NCI-H69 (cell line): ENCODE measurements at regions not wholly inside any gene's neighbourhood (a gene's known extent, or its start where the extent isn't known, plus 50 kb on each side); places are given as distances from the start of the nearest gene placed in this dataset.

Source experiments
- DNase-seq: peaks from one replicate; lab custom pipeline; 2025; lab: John Stamatoyannopoulos, UW

DNA sequence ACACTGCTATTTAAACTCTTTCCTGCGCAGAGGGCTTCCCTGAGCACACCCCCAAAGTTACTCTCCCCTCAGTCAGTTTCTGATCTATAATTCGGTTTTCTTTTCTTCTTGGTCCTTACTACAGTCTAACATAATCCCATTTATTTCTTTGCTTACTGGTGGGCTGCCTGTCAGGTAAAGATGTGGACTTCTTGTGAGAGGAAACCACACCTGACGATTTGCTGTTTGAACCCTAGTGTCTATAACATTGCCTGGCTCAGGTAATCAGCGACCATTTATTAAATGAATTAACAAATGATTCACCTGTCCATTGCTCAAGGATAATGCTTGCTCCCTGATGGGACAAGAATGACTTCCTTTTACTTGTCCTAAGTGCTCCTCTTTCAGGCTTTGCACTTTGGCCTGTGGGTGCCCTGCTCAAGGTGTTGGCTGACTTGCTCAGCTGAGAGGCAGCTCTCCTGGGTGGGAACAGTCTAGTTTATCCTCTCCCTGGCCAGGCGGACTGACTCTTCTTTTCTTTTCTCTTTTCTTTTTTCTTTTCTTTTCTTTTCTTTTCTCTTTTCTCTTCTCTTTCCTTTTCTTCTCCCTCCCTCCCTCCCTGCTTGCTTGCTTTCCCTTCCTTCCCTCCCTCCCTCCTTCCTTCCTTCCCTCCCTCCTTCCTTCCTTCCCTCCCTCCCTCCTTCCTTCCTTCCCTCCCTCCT is 233.1 kb downstream of the BCAS1 start:
- no peak for DNase-seq

GRCh38 chr20:53834749-53835148 is 235.6 kb downstream of the BCAS1 start:
- no peak for DNase-seq

DNA sequence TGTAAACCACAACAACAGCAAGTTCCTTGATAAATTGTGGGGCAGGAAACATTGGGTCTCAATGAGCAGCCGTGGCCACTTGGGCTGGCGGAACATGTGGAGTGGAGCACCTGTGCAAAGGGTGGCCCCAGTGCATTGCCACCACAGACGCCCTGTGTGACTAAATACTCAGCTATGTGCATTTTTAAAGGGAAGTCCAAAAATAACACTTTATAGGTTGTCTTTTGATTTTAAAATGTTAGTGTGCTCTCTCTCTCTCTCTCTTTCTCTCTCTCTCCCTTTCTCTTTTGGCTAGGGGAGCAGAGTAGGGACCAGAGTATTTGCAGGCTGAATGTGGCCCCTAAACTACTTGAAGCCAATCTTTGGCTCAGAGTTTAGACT is 236.3 kb downstream of the BCAS1 start:
- DNase-seq: no peak

DNA sequence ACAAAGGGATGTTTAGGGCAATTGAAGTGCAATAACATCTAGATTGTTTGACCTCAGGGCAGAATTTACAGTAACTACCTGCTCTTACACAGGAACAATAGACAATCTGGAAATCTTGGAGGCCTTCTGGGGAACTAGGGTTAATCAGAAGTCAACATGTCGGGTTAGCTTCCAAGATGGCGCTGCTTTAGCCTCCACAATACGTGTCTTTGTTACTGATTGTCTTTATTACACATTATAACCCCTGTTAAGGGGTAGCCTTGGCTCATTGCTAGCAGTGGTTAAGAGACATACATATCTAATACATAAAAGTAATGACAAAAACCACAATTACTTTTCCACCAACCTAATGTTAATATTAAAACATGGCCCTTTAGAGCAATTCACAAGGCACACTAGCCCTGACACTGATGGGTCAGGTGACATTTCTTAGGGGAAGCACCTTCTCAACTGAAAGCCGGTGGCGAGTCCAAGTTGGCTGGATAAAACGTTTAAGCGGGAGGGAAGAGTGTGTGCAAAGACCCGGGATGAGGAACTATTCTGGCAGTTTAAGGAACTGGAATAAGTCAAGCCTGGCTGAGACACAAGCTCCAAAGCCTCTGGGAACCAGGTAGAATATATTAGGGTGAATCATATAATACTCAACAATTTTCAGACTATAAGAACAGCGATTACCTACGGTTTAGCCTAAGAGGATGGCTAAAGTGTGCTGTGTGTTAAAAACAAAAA is 236.9 kb downstream of the BCAS1 start:
- no peak for DNase-seq

DNA sequence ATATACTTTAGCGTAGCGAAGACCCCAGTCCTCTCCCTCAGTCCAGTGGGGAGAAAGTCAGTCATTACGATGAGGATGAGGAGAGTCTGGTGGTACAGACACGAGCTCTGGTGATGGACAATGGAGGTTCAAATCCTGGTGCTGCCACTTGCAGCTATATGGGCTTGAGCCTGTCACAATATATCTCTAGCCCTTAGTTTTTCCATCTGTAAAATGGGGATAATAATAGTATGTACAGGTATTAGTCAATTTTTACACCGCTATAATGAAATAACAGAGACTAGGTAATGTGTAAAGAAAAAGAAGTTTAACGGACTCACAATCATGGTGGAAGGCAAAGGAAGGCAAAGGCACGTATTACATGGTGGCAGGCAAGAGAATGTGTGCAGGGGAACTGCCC is 237.9 kb downstream of the BCAS1 start:
- no peak for DNase-seq

DNA sequence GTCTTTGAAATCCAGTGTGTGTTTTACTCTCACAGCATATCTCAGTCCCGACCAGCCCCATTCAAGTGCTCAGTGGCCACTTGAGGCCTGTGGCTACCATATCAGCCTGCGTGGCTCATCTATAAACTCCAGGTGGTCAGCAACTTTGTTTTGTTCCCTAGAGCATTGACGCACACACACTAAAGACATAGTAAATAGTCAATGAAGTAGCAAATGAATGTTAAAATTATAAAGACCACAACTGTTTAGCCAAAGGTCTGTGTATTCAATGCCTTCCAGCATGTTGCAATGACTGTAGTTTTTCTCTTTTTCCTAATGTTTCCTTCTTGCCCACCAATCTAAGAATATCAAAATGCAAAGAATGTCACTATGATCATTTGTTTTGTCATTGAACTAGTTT is 238.2 kb upstream of the ZNF217 start:
- no peak for DNase-seq

DNA sequence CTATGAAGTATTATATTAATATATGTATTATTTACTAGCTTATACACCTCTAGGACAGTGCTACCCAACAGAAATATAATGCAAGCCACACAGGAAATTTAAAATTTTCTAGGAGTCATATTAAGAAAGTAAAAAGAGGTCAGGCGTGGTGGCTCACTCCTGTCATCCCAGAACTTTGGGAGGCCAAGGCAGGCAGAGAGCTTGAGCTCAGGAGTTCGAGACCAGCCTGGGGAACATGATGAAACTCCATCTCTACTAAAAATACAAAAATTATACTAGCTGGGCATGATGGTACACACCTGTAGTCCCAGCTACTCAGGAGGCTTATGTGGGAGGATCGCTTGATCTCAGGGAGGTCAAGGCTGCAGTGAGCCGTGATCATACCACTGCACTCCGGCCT is 237.6 kb upstream of the ZNF217 start:
- no peak for DNase-seq

DNA sequence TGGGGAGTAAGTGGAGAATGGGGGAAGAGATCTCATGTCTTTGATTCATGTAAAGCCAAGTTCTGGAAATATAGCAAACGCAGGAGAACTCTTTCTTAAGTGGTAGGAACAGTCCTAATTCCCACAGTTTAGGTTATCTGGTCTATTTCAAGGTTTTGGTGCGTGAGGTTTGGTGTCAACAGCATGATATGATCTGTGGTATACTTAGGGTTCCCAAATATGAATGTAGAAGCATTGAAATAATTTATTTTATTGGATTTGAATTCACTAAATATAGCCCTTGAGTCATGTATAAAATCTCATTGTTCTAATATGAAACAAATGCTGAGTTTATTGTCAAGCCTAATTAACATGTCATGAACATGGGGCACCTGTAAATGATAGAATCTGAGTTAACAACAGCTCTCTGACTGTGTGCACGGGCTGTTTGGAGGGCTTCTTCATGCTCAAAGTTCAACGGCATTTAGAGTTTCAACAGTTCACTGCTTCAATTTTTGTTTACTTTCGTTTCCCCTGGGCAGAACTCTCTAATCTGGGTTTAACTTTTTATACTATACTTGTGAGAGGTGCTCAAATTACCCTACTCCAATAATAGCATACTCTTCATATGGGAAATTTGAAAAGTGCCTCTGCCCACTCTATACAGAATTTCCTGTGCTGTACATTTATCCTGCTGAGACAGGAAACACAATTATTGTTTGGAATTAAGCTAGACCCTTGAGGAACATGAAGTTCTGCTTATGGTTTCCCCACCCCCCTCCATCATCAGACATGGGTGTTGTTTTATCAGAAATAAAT is 236.3 kb upstream of the ZNF217 start:
- DNase-seq: no peak

DNA sequence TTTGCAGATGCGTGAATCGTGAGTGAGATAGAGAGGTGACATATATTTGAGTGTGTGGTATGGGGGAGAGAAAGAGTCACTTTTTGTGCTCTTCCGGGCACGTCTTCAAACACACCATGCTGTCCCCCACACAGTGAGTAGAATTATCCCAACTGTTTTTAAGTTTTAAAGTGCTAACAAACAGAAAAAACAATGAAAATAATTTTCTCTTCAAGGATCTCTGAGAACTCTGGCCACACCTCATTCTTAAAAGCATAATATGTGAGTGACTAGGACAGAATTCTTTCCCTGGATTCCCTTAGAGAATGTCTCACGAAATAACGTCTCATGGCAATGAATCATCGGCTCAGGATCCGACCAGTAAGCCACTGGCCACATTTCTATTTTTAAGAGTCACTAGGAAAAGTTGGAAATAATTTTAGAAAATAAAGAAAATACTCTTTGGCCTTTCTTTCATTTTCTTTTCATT is 235.7 kb upstream of the ZNF217 start:
- DNase-seq: no peak

GRCh38 chr20:53828682-53829254 is 235.1 kb upstream of the ZNF217 start:
- no peak for DNase-seq

DNA sequence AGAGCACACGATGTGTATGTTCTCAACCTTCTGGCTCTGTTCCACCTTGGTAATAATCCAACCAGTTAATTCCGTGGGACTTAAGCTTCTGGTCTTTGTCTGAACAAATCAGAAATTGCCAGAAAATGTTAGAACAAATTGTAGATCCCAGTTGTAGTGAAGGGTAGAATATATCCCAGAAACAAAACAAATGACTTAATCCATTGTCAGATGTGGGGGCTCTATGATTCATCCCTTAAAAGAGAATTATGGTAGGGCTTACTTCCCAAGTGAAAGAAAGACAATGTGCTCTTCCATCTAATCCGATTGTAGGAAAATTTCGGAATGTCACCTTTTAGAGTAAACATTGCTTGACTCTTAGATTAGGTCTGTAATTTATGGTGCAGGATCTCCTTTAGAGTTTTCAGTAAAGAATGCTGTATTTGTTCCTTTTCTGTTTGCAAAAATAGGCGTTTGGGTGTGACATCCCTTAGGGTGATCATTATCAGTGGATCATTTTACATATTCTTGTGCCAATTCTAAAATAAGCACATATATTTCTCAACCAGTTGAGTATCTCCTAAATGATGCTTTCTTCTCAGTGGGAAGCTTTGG is 234.5 kb upstream of the ZNF217 start:
- DNase-seq: no peak

DNA sequence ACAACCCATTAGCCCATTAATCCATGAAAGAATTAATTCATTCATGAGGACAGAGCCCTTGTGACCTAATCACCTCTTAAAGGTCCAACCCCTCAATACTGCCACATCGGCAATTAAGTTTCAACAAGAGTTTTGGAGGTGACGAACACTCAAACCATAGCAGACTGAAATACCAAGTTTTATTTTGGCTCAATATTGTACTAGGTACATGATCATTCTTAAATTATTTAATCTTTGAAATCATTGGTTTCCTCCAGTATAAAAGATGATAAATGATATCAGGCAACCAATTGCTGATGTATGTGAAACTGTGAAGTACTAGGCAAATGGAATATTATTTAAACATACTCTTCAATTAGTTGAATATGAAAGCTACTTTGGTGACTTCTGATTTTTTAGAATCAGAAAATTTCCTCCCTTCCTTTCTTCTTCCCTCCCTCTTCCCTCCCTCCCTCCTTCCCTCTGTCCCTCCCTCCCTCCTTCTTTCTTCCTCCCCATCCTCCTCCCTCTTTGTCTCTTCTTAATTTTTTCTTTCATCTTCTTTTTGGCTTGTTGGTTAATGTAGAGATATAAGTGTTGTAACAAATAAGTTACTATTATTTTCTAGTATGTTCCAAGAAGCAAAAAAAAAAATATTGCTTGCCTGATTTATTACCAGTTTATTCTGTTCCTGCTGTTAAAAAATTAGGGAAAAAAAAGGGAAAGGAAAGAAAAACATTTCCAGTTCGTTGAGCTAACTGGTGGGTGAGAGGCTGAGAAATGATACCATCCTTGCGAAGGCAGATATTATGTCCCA is 233.9 kb upstream of the ZNF217 start:
- DNase-seq: no peak

GRCh38 chr20:53826597-53827291 is 233.1 kb upstream of the ZNF217 start:
- DNase-seq: no peak

GRCh38 chr20:53826090-53826489 is 232.5 kb upstream of the ZNF217 start:
- no peak for DNase-seq

- no peak for DNase-seq
Measured at GRCh38 chr20:53825282-53825681, 231.6 kb upstream of the ZNF217 start.

DNA sequence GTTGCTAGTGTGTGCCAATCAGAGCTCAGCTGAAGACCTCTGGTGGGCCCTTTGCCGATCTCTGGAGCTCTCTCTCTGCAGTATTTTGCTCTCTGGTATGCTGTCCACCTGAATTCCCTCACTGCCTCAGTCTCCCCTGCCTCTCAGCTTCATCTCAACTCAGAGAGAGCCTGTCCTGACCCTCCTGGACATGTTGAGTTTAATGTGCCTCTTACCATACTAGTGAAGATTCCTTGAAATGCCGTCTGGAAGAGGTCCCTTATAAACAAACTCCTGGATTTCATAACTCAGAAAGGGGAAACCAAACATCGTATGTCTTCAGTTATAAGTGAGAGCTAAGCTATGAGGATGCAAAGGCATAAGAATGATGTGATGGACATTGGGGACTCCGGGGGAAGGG is 231.1 kb upstream of the ZNF217 start:
- no peak for DNase-seq

DNA sequence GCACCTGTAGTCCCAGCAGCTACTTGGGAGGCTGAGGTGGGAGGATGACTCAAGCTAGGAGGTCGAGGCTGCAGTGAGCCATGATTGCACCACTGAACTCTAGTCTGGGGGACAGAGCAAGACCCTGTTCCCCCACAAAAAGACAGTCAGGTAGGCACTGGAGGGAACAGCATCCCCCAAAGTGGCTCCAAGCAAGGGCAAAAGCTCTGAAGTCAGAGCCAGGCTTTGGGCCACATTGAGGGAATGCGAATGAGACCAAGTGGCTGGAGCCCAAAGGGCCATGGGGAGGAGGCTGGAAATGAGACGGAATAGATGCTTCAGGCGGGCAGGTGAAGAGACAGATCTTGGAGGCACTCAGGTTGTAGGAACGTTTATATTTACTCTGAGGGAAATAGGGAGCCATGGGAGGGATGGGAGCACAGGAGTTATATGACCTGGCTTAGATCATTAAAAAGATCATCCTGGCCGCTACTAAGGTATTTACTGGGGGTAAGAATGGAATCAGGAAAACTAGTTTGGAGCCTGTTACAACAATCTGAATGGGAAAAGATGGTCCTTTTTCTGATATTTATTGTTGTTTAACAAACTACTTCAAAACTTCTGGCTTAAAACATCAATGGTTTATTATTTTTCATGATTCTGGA is 229.6 kb upstream of the ZNF217 start:
- DNase-seq: no peak

GRCh38 chr20:53822534-53822933 is 228.9 kb upstream of the ZNF217 start:
- no peak for DNase-seq

GRCh38 chr20:53819973-53820451 is 226.4 kb upstream of the ZNF217 start:
- DNase-seq: no peak
